NCI-H526 (cell line): ENCODE measurements at regions not wholly inside any gene's neighbourhood (a gene's known extent, or its start where the extent isn't known, plus 50 kb on each side); places are given as distances from the start of the nearest gene placed in this dataset.

ENCODE experiments used
- DNase-seq, 2 experiments: peaks; one replicate each; lab custom pipeline; 2025; lab: John Stamatoyannopoulos, UW

GRCh38 chr4:80124246-80125211, 51.5 kb upstream of the ANTXR2 start:
- DNase-seq = no peak
